Body of pancreas (tissue), 4 donors: ENCODE measurements at regions not wholly inside any gene's neighbourhood (a gene's known extent, or its start where the extent isn't known, plus 50 kb on each side); places are given as distances from the start of the nearest gene placed in this dataset.

ENCODE experiments used
- POLR2A ChIP-seq, 3 donors: fragments of 450-650 bp; IDR thresholded peaks; one replicate each; pipeline ENCODE4 v1.6.1; 2016; ENCODE audit warnings: antibody characterized with exemption in 3 of 3, mild to moderate bottlenecking in 2 of 3
- TF ChIP-seq, protein P1 (sequence below), 7 experiments: fragments of 450-650 bp in 4 of 7; fragments of 200-600 bp in 3 of 7; sonication (generic) in 3 of 7; IDR thresholded peaks; one replicate each; pipeline ENCODE4 v1.5.1; 2016 to 2019; ENCODE audit warnings: antibody characterized with exemption in 7 of 7

GRCh38 chr9:75488719-75489110 lies 400.4 kb downstream of the OSTF1 start:
- TF ChIP-seq, protein P1, sequence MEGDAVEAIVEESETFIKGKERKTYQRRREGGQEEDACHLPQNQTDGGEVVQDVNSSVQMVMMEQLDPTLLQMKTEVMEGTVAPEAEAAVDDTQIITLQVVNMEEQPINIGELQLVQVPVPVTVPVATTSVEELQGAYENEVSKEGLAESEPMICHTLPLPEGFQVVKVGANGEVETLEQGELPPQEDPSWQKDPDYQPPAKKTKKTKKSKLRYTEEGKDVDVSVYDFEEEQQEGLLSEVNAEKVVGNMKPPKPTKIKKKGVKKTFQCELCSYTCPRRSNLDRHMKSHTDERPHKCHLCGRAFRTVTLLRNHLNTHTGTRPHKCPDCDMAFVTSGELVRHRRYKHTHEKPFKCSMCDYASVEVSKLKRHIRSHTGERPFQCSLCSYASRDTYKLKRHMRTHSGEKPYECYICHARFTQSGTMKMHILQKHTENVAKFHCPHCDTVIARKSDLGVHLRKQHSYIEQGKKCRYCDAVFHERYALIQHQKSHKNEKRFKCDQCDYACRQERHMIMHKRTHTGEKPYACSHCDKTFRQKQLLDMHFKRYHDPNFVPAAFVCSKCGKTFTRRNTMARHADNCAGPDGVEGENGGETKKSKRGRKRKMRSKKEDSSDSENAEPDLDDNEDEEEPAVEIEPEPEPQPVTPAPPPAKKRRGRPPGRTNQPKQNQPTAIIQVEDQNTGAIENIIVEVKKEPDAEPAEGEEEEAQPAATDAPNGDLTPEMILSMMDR (IDR thresholded peaks at IDR 0.05) = no peak
- no peak for TF ChIP-seq POLR2A (IDR thresholded peaks at IDR 0.05)
